HG03558 (cell line): ENCODE measurements at regions not wholly inside any gene's neighbourhood (a gene's known extent, or its start where the extent isn't known, plus 50 kb on each side); places are given as distances from the start of the nearest gene placed in this dataset.

ENCODE experiments used
- ATAC-seq: cut with Tn5 transposase; IDR thresholded peaks from one replicate; pipeline ENCODE4 v1.9.1; 2021; ENCODE audit warnings: moderate number of reproducible peaks; ENCODE audit not compliant: unreplicated experiment; ENCODE audit errors: extremely low read depth

DNA sequence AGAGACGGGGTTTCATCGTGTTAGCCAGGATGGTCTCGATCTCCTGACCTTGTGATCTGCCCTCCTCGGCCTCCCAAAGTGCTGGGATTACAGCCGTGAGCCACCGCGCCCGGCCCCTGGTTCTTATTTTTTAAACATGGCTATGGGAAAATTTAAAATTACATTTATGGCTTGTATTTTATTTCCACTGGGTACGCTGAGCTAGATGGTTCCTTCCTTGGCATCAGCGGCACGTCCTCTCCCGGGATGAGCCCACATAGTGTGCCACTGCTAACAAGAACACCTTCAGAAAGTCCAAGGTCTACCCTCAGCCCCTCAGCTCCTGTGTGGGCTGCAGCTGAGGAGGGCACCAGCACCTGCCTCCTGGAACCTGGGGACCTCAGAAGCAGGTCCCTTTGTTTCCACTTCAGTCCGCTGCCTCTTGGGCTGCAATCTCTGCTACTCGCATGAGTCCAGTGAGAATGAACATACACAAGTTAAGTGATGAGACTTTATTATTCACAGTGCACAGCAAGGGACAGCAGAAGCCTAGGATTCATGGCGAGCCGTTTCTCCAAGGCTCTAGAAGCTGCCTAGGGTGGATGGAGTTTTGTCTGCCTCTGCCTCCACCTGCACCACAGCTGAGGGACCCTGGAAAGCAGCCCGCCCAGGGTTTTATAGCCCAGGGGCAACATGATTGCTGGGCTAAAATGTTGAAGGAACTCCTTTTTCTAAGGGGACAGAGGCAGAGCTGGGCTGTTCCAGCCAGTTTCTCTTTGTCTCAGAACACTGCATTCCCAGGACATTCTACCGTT, 107.5 kb upstream of the TEX51 start:
- ATAC-seq, result no peak

DNA sequence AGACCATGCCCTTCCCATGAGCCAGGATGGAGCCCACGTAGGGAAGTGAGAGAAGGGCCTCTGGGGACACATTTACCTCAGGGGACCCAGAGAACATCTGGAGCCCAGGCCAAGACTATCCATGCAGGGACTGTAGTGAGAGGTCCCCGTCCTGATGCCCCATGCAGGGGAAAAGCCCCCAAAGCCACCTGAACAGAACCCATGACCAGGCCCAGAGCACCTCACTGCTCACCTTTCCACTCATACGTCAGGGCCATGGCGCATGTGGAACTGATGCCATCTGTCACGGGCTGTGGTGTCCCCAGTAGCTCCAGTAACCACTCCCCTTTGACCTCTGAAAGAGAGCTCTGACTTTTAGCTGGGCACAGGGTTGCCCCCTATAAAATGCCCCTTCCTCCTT, 106.5 kb upstream of the TEX51 start:
- no peak for ATAC-seq

DNA sequence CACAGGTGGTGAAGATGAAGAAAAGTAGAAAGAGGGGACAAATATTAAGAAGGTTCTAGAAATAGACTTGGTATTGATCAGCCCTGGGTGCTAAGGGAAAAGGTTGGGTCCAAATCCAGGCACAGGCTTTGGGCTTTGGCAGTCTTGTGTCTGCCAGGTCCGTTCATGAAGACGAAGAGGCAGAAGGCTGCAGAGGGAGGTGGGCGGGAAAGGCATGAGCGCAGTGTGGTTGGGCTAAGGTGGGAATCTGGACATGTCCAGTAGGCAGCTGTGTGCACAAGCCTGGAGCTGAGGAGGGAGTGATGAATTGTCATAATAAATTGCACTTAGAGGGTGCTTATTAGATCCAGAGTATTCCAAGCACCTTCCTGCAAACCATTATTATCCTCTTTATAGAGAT, 105.7 kb upstream of the TEX51 start:
- no peak for ATAC-seq

DNA sequence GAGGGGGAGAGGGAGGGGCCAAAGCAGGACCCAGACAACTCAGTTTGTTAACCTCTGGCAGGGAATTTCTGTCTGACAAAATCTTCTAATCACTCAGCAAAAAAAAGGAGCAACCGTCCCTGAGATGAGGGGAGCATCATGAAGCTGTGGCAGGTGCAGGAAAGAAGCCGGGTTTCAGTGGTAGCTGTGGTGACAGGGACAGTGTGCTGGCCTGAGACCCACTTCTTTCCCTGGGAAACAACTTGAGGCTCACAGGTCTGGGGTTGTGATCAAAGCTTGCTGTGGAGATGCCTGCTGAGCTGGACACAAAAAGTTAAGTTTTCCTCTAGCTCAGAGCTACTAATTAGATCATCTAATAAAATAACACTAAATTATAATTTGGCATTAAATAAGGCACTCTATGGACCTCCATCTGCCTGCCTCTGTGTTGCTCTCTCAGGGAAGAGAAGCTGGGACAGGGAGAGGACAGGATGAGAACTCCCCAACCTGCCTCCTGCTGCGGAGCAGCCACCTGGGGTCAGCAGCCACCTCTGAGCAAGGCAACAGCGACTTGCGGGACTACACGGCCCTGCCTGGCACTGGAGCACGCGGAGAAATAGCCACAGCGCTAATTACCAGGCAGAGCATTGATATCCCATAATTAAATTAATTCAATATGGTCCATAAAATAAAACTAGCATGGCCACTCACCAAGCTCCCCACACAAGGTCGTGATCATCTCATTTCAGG, 104.6 kb upstream of the TEX51 start:
- no peak for ATAC-seq

DNA sequence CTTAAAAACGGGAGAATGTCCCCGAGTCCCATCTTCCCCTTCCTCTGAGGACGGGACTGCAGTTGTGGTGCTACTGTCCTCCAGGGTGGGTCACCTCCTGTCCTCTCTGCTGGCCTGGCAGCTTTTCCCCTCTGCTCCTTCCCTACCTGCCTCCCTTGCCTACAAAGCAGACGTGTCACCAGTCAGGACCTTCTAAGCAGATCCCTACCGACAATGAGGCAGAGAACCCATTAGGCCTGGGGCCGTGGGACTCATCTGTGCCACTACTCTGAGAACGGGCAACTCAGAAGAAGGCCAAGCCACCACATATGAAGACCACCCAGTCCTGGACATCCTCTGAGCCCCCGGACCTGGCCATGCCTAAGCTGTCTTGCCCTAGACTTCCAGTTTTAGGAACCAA, 103.0 kb upstream of the TEX51 start:
- no peak for ATAC-seq

DNA sequence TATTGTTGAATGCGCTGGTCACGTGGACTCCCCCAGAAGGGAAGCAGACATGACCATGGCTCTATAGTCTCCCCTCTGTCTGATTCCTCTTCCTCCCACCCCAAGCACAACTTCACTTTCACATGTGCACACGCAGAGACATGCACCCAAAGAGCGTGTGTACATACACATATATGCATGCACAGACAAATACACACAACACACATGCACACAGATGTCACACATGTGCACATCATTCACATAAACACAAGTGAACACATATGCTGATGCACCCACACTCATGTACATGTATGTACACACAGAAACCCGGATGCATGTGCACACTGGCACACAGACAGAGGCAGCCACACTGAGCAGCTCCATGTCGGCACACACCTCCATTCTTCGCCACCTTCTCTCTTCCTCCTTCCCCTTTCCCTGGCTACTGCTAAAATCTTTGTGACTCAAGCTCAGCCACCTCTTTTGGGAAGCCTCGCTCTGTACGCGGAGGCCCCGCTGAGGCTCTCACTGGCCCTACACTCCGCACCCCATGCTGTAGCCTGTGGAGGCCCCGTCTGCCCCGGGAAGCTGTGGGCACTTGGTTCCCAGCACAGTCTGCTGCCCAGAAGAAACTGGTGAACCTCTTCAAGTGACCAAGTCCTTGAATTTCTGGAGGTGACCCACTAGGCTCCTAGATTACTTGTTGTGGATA, 101.6 kb upstream of the TEX51 start:
- ATAC-seq, result no peak

DNA sequence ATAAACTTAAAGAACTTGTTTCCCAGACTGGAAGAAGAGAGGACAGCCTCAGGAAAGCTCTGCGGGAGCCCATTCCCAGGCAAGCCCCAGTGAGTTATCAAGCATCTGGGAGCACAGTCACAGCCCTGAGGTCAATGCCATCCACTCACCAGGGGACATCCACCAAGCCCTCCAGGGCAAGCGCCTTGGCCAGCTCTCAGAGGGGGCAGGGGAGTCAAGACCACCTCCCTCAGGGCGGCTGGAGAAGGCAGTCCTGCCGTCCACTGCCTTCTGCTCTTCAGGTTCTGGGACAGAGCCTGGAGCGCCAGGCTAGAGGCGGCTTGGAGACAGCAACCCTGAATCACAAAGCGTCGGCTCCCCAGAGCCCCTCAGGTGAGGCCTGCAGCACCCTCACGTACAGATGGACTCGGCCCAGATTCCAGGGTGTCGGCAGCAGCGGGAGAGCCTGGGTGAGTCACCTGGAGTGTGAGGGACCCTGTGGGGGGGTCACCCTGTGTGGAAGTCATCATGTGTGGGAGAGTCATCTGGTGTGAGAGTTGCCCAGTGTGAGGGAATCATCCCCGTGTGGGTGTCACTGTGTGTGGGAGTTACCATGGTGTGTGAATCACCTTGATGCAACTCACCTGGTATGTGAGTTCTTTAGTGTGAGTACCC, 100.9 kb upstream of the TEX51 start:
- no peak for ATAC-seq

DNA sequence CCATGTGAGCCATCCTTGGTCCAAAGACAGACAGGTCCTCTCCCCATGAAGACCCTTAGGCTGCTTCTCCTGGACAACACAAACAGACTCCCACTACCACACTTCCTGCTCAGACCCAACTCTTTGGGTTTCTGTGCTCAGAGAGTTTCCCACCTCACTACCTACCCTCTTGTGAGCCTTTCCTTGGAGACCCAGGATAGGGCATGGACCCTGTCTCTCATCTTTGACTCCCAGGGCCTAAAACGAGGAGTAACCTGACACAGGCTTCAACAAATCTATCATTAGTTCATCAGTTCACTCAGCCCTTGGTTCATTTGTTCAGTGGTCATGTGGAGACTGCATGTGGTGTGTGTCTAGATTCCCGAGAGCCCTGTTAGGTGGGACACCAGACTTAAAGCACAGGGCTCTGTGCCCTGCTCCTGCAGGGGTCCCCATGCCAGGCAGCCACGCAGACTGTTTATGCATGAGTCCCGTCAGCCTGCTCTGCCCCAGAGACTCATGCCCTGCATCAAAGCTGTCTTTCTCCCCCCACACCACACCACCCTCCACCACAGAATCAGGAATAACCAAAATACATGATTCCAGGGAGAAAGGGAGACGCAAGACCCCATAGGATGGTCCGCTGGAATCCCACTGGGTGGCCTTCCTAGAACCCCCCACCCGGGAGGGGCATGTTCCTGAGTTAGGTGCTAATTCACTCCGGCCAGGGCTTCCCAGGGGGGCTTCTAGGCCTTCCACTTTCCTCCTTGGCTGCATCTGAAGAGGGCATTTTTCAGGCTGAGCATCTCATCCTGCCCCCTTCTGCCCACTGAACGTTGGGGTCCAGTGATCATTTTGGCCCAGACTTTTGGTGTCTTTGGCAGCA, 100.2 kb upstream of the TEX51 start:
- ATAC-seq, result no peak

DNA sequence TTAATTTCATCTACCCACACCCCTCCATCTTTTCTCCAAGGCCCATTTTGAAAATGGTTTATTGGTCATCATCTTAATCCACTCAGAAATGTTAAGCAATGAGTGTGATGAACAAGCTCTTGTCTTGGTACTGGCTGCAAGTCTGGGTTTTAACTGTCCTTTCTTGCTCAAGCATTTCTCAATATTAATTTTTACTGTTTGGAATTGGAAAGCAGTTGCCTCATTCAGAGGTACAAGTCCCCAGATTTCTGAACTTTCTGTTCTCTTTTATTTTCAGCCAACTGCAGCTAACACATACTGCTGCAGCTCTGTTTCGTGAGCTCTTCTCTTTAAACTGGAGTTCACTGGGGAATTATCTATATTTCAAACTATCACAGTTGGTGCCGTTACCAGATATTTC, 99.4 kb upstream of the TEX51 start:
- ATAC-seq, result no peak

DNA sequence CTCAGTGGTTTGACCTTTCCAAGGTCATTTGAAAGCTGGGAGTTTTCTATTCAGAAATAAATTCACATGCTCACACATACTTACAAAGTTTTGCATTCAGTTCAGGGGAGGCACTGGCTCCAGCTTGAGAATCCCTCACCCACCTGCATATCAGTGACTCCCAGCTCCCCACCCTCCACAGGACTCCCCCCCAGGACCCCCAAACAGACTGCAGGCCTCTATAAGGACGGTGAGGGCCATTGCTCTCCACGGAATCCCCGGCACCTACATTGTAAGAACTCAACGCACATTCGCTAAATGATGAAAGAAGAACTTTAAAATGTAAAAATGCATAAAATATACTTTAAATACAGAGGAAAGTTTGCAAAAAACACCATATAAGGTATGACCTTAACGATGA, 97.2 kb upstream of the TEX51 start:
- no peak for ATAC-seq

DNA sequence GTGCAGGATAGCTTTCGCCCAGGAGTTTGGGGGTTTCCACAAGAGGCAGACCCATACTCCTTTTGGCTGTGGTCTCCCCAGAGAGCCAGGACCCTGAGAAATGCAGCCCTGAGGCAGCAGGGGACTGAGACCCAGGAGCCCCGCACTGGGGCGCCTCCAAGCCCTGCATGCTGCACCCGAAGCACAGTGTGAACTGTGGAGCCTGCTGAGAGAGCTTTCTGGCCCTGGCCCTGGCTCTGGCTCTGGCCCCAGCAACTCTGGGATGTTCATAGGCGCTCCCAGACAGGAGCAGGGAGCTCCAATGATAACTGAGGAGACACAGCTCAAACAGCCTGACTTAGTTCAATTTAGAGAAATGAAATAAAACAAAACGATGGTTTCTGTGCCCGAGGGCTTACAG, 96.4 kb upstream of the TEX51 start:
- no peak for ATAC-seq

DNA sequence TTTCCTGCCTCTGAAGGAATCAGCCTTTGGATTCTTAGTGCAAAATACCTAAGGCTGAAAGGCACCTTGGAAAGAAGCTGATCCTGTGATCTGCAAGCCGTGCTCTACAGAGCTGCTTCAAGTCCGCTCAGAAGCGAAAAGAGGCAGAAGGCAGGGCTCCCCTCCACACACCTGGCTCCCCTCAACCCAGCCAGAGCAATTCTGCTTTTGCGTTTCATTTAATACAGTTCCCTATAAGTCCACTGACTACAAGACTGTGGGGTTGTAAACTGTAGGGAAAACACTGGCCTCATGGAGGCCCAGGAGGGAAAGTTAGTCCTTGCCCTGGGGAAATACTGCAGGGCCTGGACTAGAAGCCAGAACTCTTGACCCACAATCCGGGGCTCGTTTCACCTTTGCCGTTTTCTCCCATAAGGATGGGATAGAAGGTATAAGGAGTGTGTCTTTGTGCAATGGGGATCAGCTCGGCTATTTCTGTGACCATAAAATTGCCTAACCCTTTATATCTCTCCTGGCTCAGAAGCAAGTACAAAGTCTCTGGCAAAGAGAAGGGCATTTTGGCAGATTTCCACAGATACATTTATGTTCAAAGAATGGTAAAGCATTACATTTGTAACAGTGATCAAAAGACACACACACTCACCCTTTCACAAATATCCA, 95.8 kb upstream of the TEX51 start:
- ATAC-seq, result no peak

DNA sequence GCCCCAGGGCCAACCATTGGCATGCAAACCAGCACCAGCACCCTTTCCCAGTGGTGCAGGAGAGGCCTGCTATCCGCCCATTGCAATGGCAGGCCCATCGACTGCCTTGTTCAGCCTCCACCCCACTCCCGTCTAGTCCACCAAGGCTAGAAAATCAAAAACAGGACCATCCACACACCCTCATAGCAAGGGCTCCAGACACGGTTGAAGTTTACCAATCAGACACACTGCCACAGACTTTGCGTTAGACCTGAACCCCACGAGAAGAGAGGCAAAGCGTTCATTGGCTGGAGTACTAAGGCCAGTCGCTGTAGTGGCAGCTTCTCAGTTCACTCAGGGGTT, 95.3 kb upstream of the TEX51 start:
- ATAC-seq, result no peak

DNA sequence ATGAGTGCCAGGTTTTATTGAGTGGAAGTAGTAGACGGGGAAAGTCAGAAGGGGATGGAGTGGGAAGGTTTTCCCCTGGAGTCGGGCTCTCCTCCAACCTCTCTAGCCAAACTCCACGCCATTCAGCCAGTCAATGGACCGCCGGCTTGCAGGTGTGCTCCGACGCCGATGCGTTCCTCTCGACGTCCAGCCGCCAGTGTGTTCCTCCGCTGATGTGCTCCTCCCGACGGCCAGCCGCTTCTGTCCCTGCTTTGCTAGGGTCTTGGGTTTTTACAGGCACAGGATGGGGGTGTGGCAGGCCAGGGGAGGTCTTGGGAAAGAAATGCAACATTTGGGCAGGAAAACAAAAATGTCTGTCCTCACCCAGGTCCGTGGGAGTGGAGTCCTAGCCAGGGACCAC, 94.3 kb upstream of the TEX51 start:
- ATAC-seq, result no peak

DNA sequence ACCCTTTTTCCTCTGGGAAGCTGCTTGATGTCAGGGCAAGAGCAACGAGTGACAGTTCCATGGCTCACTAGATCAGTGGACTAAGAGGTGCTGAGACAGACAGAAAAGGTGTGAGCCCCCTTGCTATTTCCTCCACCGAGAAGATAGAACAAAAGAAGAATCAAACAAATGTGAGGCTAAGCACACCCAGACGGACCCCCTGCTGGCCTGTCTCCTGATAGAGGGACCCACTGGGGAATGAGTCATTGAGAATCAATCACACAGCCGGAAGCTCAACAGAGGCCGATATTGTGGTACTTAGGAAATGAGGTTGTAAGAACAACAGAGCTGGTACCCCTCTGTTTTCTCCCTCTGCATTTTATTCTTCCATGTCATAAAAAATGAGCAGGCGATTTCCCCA, 89.8 kb upstream of the TEX51 start:
- ATAC-seq, result no peak

DNA sequence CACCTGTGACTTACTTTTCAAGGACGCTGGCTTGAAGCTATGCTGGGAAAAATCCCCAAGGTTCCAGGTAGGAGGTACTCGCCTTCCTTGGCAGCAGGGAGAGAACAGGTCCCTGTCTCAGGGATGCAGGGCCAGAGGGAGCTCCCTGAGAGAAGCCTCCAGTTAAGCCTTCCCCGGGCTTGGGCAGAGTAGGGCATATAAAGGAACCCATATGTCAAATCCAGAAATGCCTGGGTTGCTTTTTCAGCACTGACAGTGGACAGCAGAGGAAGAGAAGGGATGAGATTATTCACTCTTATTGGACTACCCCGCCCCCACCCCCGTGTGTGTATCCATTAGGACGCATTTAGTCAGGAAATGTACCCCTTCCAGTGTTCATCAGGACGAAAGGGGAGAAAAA, 89.3 kb upstream of the TEX51 start:
- ATAC-seq, result no peak

DNA sequence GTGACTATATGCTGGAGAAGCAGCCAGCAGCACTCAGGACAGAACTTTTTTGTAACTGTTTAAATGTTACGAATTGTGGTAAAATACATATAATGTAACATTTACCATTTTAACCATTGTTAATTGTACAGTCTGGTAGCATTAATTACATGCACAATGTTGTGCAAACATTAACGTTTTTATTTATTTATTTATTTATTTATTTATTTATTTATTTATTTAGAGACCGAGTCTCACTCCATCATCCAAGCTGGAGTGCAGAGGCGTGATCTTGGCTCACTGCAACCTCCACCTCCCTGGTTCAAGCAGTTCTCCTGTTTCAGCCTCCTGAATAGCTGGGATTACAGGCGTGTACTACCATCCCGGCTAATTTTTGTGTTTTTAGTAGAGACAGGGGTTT, 88.7 kb upstream of the TEX51 start:
- no peak for ATAC-seq

DNA sequence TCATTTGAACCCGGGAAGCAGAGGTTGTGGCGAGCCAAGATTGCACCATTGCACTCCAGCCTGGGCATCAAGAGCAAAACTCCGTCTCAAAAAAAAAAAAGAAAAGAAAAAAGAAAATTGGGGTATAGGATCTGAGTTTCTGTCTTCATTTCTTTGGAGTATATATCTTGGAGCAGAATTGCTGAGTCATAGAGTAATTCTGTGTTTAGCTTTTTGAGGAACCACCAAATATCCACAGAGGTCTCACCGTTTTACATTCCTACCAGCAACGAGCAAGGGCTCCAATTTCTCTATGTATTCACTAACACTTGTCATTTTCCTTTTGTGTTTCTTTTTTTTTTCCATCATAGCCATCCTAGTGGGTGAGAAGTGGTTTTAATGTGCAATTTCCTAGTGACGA, 87.6 kb upstream of the TEX51 start:
- ATAC-seq, result no peak

DNA sequence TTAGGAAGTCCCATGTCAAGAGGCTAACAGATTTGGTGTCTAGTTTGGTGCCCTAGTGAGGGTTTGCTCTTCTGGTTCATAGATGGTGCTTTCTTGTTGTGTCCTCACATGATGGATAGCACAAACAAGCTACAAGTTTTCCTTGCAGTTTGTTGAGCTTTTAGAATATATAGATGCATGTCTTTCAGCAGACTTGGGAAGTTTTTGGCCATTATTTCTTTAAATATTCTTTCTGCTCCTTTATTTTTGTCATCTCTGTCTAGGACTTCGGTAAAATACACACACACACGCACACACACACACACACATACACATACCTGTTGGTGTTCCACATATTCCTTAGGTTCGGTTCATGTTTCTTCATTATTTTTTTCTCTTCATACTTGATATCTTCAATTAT, 81.5 kb upstream of the TEX51 start:
- ATAC-seq, result no peak

DNA sequence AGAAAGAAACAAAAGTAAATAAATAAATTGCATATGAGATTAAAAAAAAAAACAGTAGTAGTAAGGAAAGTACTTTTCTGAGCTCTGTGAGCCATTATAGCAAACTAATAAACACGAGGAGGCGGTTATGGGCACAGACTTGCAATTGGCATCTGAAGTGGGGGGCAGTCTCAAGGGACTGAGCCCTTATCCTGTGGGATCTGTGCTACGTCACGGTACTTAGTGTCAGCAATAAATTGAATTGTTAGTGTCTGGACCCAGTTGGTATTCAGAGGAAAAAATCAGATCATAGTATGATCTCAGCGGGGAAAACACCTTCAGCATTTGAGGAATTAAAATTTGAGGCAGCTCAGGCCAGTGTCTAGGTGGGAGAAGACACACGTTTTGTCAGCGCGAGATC, 76.6 kb upstream of the TEX51 start:
- no peak for ATAC-seq
